ENCODE measurements at regions not wholly inside any gene's neighbourhood (a gene's known extent, or its start where the extent isn't known, plus 50 kb on each side); places are given as distances from the start of the nearest gene placed in this dataset.
"Not testable (repeated sequence)": the region's sequence is repeated elsewhere in the genome, so short reads cannot be mapped to it uniquely, and the experiment has no call there.

DNA sequence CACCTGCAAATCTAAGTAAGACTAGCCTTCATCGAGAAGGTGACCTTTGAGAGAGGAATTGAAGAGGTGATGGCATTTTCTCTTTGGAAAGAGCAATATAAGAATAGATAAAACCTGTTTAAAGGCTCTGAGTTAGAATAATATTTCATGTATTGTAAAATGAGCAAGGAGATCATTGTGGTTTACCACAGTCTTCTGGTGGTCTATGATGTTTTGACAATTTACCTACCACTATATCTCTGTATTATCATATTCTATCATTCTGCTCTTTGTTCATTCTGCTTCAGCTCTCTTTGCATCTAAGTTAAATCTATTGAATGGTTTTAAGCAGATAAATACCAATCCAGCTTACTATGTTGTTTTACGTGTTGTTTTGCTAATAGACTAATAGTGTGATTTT lies 982.3 kb downstream of the SI start:
- DNase-seq, result no peak
- H3K4me3 ChIP-seq, result no peak overlapping the region
- no peaks in the 10 kb centered on the region for H3K9me3 ChIP-seq
- no peaks in the 10 kb centered on the region for H3K36me3 ChIP-seq
- no peaks in the 10 kb centered on the region for H3K27me3 ChIP-seq

DNA sequence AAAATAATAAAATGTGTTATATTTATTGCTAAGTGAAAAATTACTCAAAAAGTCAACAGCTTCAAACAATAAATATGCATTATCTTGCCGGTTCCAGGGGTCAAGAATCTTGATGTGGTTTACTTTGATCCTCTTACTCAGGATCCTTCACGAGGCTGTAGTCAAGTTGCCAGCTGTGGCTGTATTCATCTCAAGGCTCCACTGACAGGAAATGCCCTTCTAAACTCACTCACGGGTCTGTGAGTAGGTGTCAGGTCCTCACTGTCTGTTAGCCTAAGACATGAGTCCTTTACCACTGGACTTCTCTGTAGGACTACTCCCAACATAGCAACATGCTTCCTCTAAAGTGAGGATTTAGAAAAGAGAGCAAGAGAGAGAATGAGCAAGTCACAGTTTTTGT lies 983.0 kb downstream of the SI start:
- Histone ChIP-seq H3K36me3 (no peaks in the 10 kb centered on the region), H3K4me3 (no peak overlapping the region), H3K27me3 (no peaks in the 10 kb centered on the region), H3K9me3 (no peaks in the 10 kb centered on the region)
- DNase-seq, result no peak

DNA sequence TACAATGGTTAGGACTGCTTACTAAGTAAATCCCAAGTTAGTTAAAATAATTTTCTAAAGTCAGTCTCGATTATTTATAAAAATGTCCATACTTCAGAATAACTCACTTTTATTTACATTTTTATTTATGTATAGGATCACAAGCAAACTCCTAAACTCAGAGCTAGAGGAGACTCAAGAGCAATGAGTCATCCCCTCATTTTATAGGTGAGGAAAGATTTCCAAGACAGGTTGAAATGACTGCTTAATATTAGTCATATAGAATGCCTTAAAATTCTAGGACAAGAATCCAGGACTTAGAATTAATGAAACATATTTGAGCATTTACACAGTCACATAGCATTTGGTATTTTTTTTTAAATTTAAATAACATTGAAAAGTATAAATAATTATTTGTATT lies 983.8 kb downstream of the SI start:
- H3K9me3 ChIP-seq, result no peaks in the 10 kb centered on the region
- no peak for DNase-seq
- no peaks in the 10 kb centered on the region for H3K36me3 ChIP-seq
- no peaks in the 10 kb centered on the region for H3K27me3 ChIP-seq
- H3K4me3 ChIP-seq, result no peak overlapping the region

DNA sequence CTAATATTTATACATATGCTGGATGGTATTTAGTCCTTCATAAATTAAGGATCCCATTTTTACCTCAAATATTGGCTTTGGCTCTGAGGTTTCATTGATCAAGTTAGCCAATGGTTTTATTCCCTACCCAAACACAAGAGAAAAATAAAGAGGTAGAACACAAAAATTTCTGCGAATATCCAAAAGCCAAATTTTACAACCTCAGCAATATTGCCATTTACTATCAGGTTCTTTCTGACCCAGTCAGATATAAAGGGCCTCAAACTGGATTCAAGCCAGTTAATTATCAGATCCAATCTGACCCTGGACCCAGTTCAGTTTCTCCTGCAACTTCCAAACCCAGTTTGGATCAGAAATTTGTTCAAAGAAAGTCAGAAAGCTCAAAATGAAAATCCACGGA lies 998.1 kb downstream of the SI start:
- no peak overlapping the region for H3K4me3 ChIP-seq
- no peaks in the 10 kb centered on the region for H3K27me3 ChIP-seq
- H3K9me3 ChIP-seq, result no peaks in the 10 kb centered on the region
- no peaks in the 10 kb centered on the region for H3K36me3 ChIP-seq
- DNase-seq, result no peak

DNA sequence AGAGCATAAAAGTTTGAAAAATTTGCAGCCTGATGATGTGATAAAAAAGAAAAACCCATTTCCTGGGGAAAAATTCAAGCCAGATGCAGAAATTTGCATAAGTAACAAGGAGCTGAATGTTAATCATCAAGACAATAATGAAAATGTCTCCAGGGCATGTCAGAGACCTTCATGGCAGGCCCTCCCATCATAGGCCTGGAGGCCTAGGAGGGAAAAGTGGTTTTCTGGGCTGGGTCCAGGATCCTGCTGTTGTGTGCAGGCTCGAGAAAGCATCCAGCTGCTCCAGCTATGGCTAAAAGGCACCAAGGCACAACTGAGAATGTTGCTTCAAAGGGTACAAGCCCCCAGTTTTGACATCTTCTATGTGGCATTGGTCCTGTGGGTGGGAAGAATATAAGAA lies 1014.0 kb downstream of the SI start:
- H3K27me3 ChIP-seq, result no peaks in the 10 kb centered on the region
- H3K9me3 ChIP-seq, result no peaks in the 10 kb centered on the region
- DNase-seq, result no peak
- H3K36me3 ChIP-seq, result no peaks in the 10 kb centered on the region
- H3K4me3 ChIP-seq, result no peak overlapping the region

DNA sequence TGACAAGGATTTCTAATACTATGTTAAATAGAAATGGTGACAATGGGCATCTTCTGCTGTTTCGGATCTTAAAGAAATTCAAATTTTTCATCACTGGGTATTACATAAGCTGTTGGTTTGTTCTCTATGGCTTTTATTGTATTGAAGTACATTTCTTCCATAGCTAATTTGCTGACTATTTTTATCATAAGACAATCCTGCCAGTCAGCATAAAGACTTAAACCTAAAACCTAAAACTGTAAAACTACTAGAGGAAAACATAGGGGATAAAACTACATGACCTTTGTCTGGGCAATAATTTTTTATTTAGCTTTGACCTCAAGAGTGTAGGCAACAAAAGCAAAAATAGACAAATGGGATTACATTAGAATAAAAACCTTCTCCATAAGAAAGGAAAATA lies 1017.4 kb downstream of the SI start:
- no peak for DNase-seq
- H3K9me3 ChIP-seq, result no peaks in the 10 kb centered on the region
- H3K36me3 ChIP-seq, result no peaks in the 10 kb centered on the region
- H3K4me3 ChIP-seq, result no peak overlapping the region
- no peaks in the 10 kb centered on the region for H3K27me3 ChIP-seq

DNA sequence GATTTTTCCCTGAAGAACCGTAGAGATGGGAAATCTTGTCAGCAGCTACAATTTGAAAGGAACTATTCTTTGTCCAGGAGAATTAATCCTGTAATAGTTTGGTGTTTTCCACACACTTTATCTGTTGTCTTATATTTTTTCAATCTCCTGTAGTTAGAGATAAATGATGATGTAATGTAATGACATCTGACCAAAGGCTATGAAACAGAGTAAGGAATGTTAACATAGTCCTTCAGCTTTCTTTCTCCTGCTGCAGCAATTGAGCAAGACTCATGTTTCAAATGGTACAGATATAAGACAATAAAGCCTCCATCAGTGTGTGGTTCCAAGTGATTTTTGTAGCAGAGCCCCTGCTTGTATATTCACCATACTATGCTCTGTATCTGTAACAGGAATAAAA lies 1028.4 kb downstream of the SI start:
- H3K27me3 ChIP-seq, result no peaks in the 10 kb centered on the region; the same call in 1 of the 2 replicates
- H3K9me3 ChIP-seq, result no peaks in the 10 kb centered on the region
- no peak for DNase-seq
- no peaks in the 10 kb centered on the region for H3K36me3 ChIP-seq
- no peak overlapping the region for H3K4me3 ChIP-seq

DNA sequence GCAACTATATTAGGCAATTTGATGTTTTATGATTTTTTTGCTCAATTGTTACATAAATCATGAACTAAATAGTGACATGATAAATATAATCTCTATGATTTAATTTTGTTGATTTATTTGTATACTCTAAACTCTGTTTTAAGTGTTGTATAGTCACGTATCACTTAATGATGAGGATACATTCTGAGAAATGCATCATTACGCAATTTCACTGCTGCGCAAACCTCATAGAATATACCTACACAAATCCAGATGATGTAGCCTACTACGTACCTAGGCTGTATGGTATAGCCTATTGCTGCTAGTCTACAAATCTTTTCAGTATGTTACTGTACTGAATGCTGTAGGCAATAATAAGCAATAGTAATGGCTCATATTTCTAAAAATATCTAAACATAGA lies 1029.8 kb downstream of the SI start:
- Histone ChIP-seq H3K9me3 (no peaks in the 10 kb centered on the region), H3K27me3 (no peaks in the 10 kb centered on the region; the same call in 1 of the 2 replicates), H3K4me3 (no peak overlapping the region), H3K36me3 (no peaks in the 10 kb centered on the region)
- no peak for DNase-seq

DNA sequence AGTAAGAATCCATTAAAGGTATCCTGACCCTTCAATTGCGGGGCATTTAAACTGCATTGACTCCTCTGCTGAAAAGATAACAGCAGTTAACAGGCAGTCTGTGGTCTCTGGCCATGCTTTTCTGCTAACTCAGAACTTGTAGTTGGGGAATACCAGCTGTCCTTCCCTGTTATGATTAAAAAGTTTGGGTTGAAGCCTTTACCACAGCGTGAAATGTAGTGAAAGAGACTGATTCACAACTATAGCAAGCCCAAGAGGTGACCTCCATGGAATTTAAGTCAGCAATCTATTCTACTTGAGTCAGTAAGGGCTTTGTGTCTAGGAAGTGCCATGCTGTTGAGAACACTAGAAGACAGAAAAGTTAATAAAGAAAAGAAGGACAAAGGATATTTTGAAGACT lies 1037.3 kb downstream of the SI start:
- Histone ChIP-seq H3K36me3 (no peaks in the 10 kb centered on the region), H3K4me3 (no peak overlapping the region), H3K9me3 (no peaks in the 10 kb centered on the region), H3K27me3 (no peaks in the 10 kb centered on the region)
- DNase-seq, result no peak

DNA sequence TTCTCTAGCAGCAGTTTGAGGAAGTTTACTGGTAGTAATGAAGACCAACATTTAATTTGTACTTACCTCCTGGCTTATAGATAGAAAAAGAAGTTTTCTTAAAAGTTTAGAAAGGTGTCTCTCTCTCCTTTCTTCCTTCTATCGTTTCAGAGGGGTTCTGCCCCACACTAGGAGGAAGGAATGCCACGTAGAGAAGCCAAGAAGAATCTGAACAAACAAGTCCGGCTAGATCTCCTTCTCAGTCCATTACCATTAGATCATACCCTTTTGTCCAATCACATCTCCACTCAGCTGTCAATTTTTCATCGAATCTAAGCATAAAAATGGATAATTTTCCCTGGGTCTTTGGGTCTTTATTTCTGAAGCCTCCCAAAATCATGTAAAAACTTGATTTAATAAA lies 1048.1 kb downstream of the SI start:
- H3K36me3 ChIP-seq, result no peaks in the 10 kb centered on the region
- H3K4me3 ChIP-seq, result no peak overlapping the region
- no peak for DNase-seq
- no peaks in the 10 kb centered on the region for H3K9me3 ChIP-seq
- no peaks in the 10 kb centered on the region for H3K27me3 ChIP-seq

DNA sequence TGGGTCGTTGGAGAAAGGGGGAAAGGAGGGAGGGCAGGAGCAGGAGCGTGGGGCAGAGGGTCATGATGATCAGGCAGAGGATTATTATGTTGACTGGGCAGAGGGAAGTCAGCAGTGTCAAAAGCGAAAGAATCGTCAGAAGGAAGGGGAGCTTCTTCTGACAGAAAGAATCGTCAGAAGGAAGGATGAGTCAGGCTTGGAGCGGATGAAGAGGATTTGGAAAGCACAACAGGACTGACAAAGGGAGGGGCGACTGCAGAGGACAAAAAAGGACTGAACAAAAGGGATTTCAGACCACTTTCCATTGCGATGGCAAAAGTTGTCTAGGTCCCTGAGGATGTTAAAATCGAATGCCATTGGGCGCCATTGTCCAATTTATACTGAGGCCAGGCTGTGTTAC lies 1053.5 kb downstream of the SI start:
- H3K4me3 ChIP-seq, result no peak overlapping the region
- no peak for DNase-seq
- no peaks in the 10 kb centered on the region for H3K9me3 ChIP-seq
- H3K27me3 ChIP-seq, result no peaks in the 10 kb centered on the region
- no peaks in the 10 kb centered on the region for H3K36me3 ChIP-seq

DNA sequence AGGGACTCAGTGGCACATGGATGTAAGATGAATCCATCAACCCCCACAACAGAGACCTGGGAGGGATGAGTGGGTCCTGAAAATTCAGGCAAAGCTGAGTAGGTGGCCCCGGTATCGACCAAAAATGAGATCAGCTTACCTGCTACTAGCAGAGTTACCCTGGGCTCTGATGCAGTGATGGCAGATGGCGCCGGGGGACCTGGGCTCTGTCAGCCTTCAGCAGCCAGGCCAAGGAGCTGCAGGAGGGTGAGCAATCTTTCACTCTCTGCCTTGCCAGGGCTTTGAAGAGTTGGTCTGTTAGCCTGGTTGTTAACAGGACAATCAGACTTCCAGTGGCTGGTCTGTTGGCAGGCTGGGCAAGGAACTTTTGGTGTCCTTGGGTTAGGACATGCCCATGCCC lies 1054.8 kb downstream of the SI start:
- H3K36me3 ChIP-seq, result no peaks in the 10 kb centered on the region
- no peaks in the 10 kb centered on the region for H3K9me3 ChIP-seq
- DNase-seq, result no peak
- no peaks in the 10 kb centered on the region for H3K27me3 ChIP-seq
- H3K4me3 ChIP-seq, result no peak overlapping the region

DNA sequence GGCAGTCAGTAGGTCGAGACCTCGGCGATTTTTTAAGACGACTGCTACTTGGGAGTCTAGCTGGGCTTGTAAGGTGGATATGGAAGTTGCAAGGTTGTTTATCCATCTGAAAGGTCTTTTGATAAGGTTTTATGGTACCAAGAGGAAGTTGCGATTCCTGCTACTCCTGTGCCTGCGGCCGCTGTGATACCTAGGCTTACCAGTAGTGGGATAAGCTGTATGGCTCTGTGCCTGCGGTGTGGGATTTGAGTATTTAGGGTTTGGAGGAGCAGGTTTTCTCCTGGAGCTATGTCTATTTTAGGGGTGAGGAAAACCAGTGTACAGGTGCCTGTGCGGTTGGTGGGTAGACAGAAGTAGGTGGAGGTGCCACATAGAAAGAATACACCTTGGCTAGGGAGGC lies 1059.8 kb downstream of the SI start:
- no peaks in the 10 kb centered on the region for H3K27me3 ChIP-seq
- no peak for DNase-seq
- no peaks in the 10 kb centered on the region for H3K36me3 ChIP-seq

DNA sequence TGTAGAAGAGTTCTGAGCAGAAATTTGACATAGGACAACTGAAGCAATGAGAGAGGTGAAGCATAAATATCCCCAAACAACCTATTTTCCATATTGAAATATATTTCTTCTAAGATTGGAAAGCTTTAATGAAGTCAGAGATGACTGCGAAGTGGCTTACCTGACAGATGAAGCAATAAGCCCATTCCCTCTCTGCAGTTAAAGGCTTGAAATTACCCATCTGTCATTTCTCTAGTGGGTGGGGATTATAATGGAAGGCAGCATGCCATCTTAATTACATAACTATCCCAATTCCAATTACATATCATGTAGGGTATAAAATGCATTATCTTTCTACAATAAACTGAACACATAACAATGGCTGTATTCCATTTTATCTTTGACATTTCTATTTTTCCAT lies 1070.5 kb downstream of the SI start:
- H3K4me3 ChIP-seq, result no peak overlapping the region
- no peaks in the 10 kb centered on the region for H3K9me3 ChIP-seq
- DNase-seq, result no peak
- no peaks in the 10 kb centered on the region for H3K36me3 ChIP-seq
- no peaks in the 10 kb centered on the region for H3K27me3 ChIP-seq

More for the DNA sequence above, 1059.8 kb downstream of the SI start:
- Histone ChIP-seq H3K9me3 (no peaks in the 10 kb centered on the region), H3K4me3 (no peak overlapping the region)

DNA sequence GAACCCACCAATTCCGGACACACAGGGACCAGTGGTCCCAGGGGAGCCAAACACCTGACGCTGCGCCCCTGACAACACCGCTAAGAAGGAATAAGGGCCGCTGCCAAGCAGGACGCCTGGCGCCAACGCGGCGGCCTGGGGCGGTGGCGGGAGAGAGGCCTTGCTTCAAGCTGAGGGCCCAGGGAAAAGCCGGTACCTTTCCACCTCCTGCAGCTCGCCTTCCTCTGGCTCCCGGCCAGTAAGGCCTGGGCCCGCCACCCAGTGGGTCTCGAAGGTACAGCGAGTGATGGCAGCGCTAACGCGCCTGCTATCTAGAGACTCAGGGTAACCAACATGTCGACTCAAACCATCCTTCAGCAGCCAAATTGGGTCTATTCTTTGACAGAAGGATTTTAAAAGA lies 1074.1 kb downstream of the SI start:
- H3K9me3 ChIP-seq, result no peaks in the 10 kb centered on the region
- H3K4me3 ChIP-seq, result no peak overlapping the region
- no peaks in the 10 kb centered on the region for H3K36me3 ChIP-seq
- H3K27me3 ChIP-seq, result no peaks in the 10 kb centered on the region
- no peak for DNase-seq

DNA sequence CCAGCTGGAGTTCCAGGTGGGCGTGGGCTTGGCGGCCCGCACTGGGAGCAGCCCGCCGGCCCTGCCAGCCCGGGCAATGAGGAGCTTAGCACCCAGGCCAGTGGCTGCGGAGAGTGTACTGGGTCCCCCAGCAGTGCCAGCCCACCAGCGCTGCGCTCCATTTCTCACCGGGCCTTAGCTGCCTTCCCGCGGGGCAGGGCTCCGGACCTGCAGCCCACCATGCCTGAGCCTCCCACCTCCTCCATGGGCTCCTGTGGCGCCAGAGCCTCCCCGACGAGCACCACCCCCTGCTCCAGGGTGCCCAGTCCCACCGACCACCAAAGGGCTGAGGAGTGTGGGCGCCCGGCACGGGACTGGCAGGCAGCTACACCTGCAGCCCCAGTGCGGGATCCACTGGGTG lies 1075.3 kb downstream of the SI start:
- not testable (repeated sequence) for H3K36me3 ChIP-seq, H3K4me3 ChIP-seq, H3K27me3 ChIP-seq, DNase-seq, H3K9me3 ChIP-seq

DNA sequence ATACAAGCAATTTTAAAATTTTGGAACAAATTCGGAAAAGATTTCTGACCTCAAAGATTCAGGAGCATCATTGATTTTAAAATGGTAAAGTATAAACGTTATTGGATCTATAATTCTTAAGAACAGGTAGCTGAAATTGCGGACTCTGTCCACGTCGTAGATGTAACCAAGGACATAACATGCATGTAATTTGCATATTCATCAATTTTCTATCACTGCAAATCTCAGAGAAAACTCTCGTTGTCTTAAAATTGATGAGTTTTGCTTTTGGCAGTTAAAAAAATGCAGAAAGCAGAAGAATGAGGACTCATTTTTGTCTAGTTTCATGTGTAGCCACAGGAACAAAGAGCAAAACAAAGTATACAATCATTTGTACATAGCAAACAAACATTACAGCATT lies 1094.4 kb downstream of the SI start:
- DNase-seq, result no peak
- H3K4me3 ChIP-seq, result no peak overlapping the region
- no peaks in the 10 kb centered on the region for H3K9me3 ChIP-seq
- no peaks in the 10 kb centered on the region for H3K36me3 ChIP-seq
- H3K27me3 ChIP-seq, result no peaks in the 10 kb centered on the region

DNA sequence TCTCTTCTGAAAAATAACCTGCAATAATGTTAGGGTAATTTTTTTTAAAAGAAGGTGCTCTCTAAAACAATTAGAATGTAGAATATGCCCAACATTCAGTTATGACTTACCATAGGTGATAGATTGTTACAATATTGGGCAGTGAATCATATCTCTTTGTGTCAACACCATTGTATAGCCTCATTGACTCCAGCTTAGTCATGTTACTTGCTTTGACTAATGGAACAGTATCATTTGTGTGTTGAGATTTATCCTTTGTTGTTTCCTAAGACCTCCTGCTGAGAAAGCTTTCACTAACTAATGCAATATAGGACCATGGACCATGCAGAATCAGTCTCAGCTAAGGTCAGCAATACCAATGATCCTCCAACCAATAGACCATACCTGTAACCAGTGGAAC lies 1106.4 kb downstream of the SI start:
- no peaks in the 10 kb centered on the region for H3K27me3 ChIP-seq
- no peak overlapping the region for H3K4me3 ChIP-seq
- no peaks in the 10 kb centered on the region for H3K36me3 ChIP-seq
- no peak for DNase-seq
- H3K9me3 ChIP-seq, result no peaks in the 10 kb centered on the region

DNA sequence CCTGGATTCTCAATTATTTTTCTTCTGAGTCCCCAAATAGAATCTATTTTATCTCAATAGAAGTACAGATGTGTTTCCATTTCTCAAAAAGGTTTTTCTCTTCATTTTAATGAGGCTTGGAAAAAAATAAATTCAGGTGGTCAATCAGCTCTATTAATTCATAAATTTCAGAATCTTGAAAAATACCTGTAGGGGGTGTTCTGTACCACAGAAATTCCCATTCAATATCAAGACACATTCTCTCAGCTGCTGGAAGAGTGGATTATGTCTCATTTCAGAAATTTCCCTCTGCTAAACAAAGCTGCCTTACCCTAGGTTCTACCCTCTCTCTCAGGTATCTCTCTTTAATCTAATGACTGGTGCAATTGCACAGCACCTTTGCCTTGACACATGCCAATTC lies 1121.2 kb downstream of the SI start:
- no peak overlapping the region for H3K4me3 ChIP-seq
- DNase-seq, result no peak
- H3K9me3 ChIP-seq, result no peaks in the 10 kb centered on the region
- no peaks in the 10 kb centered on the region for H3K27me3 ChIP-seq
- H3K36me3 ChIP-seq, result no peaks in the 10 kb centered on the region

Measured in MG63 (cell line).